ENCODE measurements at regions not wholly inside any gene's neighbourhood (a gene's known extent, or its start where the extent isn't known, plus 50 kb on each side); places are given as distances from the start of the nearest gene placed in this dataset.

- TF ChIP-seq, protein P1, sequence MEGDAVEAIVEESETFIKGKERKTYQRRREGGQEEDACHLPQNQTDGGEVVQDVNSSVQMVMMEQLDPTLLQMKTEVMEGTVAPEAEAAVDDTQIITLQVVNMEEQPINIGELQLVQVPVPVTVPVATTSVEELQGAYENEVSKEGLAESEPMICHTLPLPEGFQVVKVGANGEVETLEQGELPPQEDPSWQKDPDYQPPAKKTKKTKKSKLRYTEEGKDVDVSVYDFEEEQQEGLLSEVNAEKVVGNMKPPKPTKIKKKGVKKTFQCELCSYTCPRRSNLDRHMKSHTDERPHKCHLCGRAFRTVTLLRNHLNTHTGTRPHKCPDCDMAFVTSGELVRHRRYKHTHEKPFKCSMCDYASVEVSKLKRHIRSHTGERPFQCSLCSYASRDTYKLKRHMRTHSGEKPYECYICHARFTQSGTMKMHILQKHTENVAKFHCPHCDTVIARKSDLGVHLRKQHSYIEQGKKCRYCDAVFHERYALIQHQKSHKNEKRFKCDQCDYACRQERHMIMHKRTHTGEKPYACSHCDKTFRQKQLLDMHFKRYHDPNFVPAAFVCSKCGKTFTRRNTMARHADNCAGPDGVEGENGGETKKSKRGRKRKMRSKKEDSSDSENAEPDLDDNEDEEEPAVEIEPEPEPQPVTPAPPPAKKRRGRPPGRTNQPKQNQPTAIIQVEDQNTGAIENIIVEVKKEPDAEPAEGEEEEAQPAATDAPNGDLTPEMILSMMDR (IDR thresholded peaks at IDR 0.05; ENCODE audit: low read depth, low read length): no peak
- DNase-seq (ENCODE audit: low read depth in 2 of 2): no peak
- no peak overlapping the region for H3K4me3 ChIP-seq (replicated peaks in 1 of 2; ENCODE audit: low read depth in 2 of 2, low read length in 2 of 2)
These were observed 548.0 kb upstream of the IGFBP7 start for GRCh38 chr4:57658188-57658587.

DNA sequence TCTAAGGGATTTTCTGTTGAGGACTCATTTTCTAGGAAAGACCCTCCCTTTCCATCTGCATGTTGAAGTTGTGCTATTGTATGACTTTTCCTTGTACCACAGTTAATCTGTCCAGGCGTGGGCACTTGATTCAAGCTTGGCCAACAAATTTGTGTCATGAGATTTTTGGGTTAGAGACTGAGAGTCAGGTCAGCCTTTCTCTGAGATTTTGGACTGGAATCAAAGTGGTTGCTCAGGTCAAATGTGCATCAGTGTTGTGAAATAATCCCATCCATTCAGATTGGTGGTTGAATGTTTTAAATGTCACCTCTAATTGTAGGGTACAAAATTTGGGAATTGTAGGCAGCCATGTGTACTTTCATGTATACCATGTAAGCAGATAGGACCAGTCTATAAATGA lies 545.2 kb upstream of the IGFBP7 start:
- TF ChIP-seq, protein P1 (IDR thresholded peaks at IDR 0.05; ENCODE audit: low read depth, low read length): no peak
- no peak overlapping the region for H3K4me3 ChIP-seq (replicated peaks in 1 of 2; ENCODE audit: low read depth in 2 of 2, low read length in 2 of 2)
- DNase-seq (ENCODE audit: low read depth in 2 of 2): no peak

DNA sequence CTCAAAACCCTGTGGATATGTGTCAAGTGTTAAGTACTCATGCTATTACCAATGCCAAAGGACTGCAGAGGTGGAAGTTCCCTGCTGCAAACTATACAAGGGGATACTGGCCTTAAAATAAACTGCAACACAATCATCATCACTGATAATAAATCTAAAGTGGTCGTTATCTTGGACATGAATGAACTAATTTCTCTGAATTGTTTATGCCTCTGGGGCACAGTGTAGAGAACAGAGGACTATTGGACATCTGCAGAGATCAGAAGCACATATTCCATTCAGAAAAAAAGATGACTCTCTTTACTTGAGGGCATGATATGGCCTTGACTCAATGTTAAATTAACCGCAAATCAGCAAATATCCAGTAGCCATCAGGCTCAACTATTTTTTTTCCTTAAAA lies 542.6 kb upstream of the IGFBP7 start:
- DNase-seq (ENCODE audit: low read depth in 2 of 2): no peak
- H3K4me3 ChIP-seq (replicated peaks in 1 of 2; ENCODE audit: low read depth in 2 of 2, low read length in 2 of 2): no peak overlapping the region
- TF ChIP-seq, protein P1 (IDR thresholded peaks at IDR 0.05; ENCODE audit: low read depth, low read length): no peak

GRCh38 chr4:57640391-57641100 lies 530.4 kb upstream of the IGFBP7 start:
- H3K4me3 ChIP-seq (replicated peaks in 1 of 2; ENCODE audit: low read depth in 2 of 2, low read length in 2 of 2): no peak overlapping the region
- no peak for DNase-seq (ENCODE audit: low read depth in 2 of 2)
- TF ChIP-seq, protein P1 (IDR thresholded peaks at IDR 0.05; ENCODE audit: low read depth, low read length): no peak

- DNase-seq (ENCODE audit: low read depth in 2 of 2): no peak
- TF ChIP-seq, protein P1 (IDR thresholded peaks at IDR 0.05; ENCODE audit: low read depth, low read length): no peak
- H3K4me3 ChIP-seq (replicated peaks in 1 of 2; ENCODE audit: low read depth in 2 of 2, low read length in 2 of 2): no peak overlapping the region
These were observed 529.6 kb upstream of the IGFBP7 start for GRCh38 chr4:57639561-57640382.

GRCh38 chr4:57635910-57636309 lies 525.7 kb upstream of the IGFBP7 start:
- TF ChIP-seq, protein P1 (IDR thresholded peaks at IDR 0.05; ENCODE audit: low read depth, low read length): no peak
- DNase-seq (ENCODE audit: low read depth in 2 of 2): no peak
- no peak overlapping the region for H3K4me3 ChIP-seq (replicated peaks in 1 of 2; ENCODE audit: low read depth in 2 of 2, low read length in 2 of 2)

All from cardiac fibroblast (primary cell).